ENCODE measurements at regions not wholly inside any gene's neighbourhood (a gene's known extent, or its start where the extent isn't known, plus 50 kb on each side); places are given as distances from the start of the nearest gene placed in this dataset.

DNA sequence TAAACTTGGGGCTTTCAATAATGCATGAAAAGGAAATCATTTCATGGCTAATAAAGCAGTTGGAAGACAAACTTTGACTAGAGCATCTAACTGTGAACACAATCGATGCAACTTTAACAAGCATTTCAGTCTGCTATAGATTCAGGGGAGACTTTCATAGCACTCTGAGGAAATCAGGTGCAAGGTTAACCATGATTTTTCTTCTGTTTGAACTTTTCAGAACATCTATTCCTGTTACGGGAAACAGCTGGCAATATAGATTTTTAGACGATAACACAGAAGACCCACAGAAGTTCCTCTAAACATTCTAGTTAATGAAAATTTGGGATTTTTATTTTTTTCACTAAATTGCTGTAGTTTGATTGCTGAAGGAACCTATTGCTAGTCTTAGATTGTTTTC lies 177.3 kb downstream of the TRIM33 start:
- TF ChIP-seq CTCF (IDR thresholded peaks at IDR 0.05; ENCODE audit: unreplicated experiment) = no peak
- no peaks in the 10 kb centered on the region for H3K9me3 Mint-ChIP-seq
- H3K36me3 Mint-ChIP-seq = no peaks in the 10 kb centered on the region

GRCh38 chr1:114331936-114332335 lies 178.3 kb upstream of the SYT6 start:
- no peak overlapping the region for H3K27ac Mint-ChIP-seq
- H3K4me1 Mint-ChIP-seq = no peaks in the 10 kb centered on the region
- no peak for DNase-seq (ENCODE audit: low spot score in 2 of 2, unreplicated experiment in 2 of 2)
- no peak for TF ChIP-seq CTCF (IDR thresholded peaks at IDR 0.05; ENCODE audit: unreplicated experiment)
- H3K27me3 Mint-ChIP-seq (ENCODE audit: low read depth) = peaks cover 53% of the 10 kb centered on the region
- H3K9me3 Mint-ChIP-seq = peaks cover 8% of the 10 kb centered on the region
- no peak overlapping the region for H3K4me3 Mint-ChIP-seq
- no peaks in the 10 kb centered on the region for H3K36me3 Mint-ChIP-seq

More for the DNA sequence above, 177.3 kb downstream of the TRIM33 start:
- H3K4me1 Mint-ChIP-seq = peaks cover 5% of the 10 kb centered on the region
- DNase-seq (ENCODE audit: low spot score in 2 of 2, unreplicated experiment in 2 of 2) = no peak
- H3K4me3 Mint-ChIP-seq = no peak overlapping the region
- peaks cover 50% of the 10 kb centered on the region for H3K27me3 Mint-ChIP-seq (ENCODE audit: low read depth)
- H3K27ac Mint-ChIP-seq = no peak overlapping the region

- DNase-seq (ENCODE audit: low spot score in 2 of 2, unreplicated experiment in 2 of 2) = no peak
- peaks cover 53% of the 10 kb centered on the region for H3K27me3 Mint-ChIP-seq (ENCODE audit: low read depth)
- no peaks in the 10 kb centered on the region for H3K36me3 Mint-ChIP-seq
- TF ChIP-seq CTCF (IDR thresholded peaks at IDR 0.05; ENCODE audit: unreplicated experiment) = no peak
- no peak overlapping the region for H3K4me3 Mint-ChIP-seq
- H3K9me3 Mint-ChIP-seq = peaks cover 15% of the 10 kb centered on the region
- H3K27ac Mint-ChIP-seq = no peak overlapping the region
- no peaks in the 10 kb centered on the region for H3K4me1 Mint-ChIP-seq
Measured at GRCh38 chr1:114330451-114330983, 176.8 kb upstream of the SYT6 start.

DNA sequence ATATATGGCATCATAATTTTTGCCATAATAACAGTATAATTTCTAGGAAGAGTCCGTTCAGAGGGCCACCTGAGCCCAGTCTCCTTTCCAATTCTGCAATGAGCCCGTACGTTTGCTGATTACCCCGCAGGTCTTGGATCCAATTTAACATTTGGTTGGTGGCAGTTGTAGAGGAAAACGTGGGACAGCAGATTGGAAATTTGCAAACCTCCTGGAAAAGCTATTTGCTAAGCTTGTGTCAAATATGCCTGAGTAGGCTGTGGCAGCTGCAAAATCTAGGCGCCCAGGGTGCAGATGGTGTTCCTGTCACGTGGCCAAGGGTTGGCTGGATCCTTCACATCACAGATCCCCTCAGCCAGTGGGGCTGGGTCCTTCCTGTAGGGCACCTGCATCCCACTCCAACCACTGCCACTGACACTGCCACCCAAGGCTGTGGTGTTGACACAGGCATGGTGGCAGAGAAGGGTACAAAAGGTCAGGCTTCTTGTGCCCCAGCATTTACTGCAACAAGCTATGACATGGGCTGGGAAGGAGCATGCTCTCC lies 174.8 kb upstream of the SYT6 start:
- Mint-ChIP-seq H3K27me3 (ENCODE audit: low read depth) (peaks cover 42% of the 10 kb centered on the region), H3K27ac (no peak overlapping the region), H3K36me3 (no peaks in the 10 kb centered on the region), H3K9me3 (peaks cover 15% of the 10 kb centered on the region), H3K4me1 (no peaks in the 10 kb centered on the region), H3K4me3 (no peak overlapping the region)
- TF ChIP-seq CTCF (IDR thresholded peaks at IDR 0.05; ENCODE audit: unreplicated experiment) = no peak
- DNase-seq (ENCODE audit: low spot score in 2 of 2, unreplicated experiment in 2 of 2) = no peak

DNA sequence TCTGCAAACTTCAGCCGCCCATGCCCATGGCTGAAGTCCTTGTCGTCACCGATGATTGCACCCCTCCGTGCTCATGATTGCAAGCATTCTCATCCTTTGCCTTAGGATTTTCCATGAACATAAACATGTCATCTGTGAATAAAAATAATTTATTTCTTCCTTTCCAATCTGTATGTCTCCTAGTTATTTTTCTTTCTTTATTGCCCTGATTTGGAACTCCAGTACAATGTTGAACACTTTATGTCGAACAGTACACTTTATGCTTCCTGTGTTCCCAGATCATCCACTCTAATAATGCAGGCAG lies 170.9 kb upstream of the SYT6 start:
- no peak for DNase-seq (ENCODE audit: low spot score in 2 of 2, unreplicated experiment in 2 of 2)
- Mint-ChIP-seq H3K4me1 (no peaks in the 10 kb centered on the region), H3K27me3 (ENCODE audit: low read depth) (peaks cover 11% of the 10 kb centered on the region), H3K9me3 (peaks cover 15% of the 10 kb centered on the region), H3K36me3 (no peaks in the 10 kb centered on the region), H3K4me3 (no peak overlapping the region), H3K27ac (no peak overlapping the region)
- TF ChIP-seq CTCF (IDR thresholded peaks at IDR 0.05; ENCODE audit: unreplicated experiment) = no peak
